Muscle of arm (tissue), 1 donor: ENCODE measurements at regions not wholly inside any gene's neighbourhood (a gene's known extent, or its start where the extent isn't known, plus 50 kb on each side); places are given as distances from the start of the nearest gene placed in this dataset.

Experiments
- DNase-seq: peaks from one replicate; pipeline ENCODE4 v3.0.0-alpha.2; 2013

DNA sequence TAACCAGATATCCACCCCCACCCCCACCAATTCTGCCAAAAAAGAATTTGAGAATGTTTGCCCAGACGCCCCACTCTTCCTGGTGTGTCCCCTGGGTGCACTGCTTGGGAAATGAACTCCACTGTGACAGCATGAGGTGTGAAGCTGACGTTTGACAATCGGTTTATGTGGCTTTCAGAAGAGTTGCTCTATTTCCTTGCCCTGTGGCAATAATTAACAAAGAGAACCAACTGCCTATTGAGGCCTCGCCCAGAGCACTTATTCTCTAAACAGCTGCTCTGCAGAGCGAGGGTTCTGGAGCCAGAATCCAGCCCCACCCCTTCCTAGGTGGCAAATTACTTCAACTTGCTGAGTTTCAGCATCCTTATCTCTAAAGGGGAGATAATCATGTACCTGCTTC, 115.8 kb upstream of the SIX3 start:
- DNase-seq, result no peak

DNA sequence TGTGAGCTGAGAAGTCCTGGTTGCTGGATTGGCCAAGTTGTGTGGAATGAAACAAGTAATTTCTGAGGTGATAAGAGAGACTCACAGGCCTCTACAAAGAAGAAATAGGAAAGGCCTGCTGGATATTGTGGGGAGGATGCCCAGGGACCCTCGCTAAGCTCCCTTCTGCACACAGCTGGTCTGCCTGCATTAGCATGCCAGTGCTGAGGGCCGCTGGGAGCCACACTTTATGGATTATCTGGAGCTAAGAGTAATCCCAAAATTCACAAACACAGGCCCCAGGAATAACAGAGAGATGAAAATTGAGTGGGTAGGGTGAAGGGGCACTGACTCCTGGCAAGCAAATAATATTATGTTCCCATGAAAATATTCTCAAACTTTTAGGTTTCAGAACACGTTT, 114.9 kb upstream of the SIX3 start:
- DNase-seq, result no peak

DNA sequence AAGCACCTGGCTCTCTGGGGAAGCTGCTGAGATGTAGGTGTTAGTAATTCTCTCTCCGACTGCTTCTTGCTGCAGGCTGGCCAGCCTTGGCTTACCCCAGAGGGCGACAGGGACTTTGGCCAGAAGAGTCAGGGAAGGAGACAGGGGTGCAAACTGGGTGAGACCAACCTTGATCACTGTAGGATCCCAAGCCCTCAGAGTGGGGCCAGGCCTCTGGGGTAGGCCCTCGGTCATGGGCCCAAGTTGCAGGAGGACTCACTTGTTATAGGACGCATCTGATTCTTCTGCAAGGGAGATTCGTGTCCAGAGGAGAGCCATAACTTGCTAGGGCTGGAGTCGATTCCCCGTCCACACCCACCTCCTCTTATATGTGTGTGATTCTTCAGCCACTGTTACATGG, 111.7 kb upstream of the SIX3 start:
- no peak for DNase-seq

DNA sequence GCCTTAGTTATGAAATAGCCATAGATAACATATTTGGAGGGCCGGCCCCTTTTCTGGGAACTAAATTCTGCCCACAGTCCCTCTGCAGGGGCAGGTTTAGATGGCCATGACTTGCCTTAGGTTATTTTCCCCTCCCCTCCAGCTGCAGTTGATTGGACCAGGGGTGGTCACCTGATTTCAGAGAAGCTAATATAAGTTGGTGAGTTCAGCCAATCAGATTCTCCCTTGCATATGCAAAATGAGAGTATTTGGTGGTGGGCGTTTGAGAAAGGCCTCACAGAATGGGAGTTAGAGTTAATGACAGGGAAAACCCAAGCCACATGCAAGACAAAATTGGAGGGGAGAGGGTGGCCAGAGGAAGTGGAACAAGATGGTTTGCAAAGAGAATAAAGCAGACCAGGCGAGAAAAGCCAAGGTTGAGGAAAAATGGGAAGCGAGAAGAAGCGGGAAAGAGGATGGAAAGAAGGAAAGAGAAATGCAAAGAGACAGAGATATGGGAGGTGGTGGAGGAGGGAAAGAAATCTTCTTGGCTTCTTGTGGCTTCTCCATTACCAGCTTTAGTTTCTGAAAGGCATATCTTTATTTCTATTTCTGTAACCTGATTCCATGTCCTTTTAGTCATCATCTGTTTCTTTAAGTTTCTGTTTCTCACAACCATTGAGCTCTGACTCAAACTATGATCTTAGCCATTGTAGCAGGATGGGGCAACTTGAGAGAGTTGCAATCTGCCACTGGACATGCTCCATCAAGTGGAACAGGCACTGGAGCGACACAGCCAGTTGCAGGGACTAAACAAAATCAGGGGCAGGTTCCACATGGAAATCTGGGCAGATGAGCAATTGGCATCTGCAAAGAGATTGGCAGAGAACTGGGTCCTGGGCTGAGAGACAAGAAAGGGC, 108.1 kb upstream of the SIX3 start:
- no peak for DNase-seq

- no peak for DNase-seq
Measured at GRCh38 chr2:44834656-44835055, 106.8 kb upstream of the SIX3 start.

DNA sequence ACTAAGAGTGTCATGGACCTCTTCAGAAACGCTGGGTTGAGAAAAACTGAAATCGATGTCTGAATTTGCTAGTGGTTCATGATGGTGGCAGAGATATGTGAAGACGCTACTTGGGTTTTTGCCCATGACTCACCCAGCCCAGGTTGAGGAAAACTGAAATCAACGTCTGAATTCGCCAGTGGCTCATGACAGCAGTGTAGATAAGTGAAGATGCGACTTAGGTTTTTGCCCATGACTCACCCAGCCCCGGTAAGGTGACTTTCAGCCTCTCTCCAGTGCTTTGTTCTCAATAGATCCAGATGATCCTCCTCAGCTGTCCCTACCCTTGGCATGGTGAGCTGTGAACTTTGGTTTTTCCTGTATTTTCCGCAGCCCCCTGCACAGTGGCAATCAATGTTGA, 105.3 kb upstream of the SIX3 start:
- DNase-seq, result no peak

GRCh38 chr2:44836916-44837315, 104.6 kb upstream of the SIX3 start:
- DNase-seq, result no peak

DNA sequence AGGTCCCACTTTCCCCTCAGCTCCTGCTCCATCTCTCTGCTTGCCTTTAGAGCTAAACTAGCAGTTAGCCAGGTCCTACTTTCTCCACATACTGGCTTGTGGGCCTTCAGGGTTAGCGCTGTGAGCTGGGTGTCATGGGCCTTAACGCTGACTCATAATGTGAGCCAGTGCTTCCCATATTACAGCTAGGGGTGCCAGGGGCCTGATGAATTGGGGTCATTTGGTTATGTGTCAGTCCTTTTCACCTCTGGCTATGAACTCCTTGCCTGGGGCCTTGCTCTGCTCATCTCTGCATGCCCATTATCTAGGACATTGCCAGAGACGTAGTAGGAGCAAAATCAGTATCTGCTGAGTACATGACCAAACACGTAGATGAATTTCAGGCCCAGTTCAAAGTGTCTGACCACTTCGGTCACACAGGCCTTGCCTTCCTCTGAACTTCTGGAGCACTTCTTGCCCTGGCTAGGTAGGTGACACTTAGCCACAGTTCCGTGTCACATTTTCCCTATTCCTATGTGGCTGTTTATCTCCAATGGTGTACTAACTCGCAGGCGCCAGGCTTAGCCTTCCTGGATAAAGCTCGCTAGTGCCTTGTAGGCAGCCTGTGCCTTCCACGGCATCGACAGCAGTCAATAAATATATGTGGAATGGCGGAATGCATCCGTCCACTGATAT, 103.2 kb upstream of the SIX3 start:
- no peak for DNase-seq

- no peak for DNase-seq
Measured at GRCh38 chr2:44839370-44839769, 102.1 kb upstream of the SIX3 start.

DNA sequence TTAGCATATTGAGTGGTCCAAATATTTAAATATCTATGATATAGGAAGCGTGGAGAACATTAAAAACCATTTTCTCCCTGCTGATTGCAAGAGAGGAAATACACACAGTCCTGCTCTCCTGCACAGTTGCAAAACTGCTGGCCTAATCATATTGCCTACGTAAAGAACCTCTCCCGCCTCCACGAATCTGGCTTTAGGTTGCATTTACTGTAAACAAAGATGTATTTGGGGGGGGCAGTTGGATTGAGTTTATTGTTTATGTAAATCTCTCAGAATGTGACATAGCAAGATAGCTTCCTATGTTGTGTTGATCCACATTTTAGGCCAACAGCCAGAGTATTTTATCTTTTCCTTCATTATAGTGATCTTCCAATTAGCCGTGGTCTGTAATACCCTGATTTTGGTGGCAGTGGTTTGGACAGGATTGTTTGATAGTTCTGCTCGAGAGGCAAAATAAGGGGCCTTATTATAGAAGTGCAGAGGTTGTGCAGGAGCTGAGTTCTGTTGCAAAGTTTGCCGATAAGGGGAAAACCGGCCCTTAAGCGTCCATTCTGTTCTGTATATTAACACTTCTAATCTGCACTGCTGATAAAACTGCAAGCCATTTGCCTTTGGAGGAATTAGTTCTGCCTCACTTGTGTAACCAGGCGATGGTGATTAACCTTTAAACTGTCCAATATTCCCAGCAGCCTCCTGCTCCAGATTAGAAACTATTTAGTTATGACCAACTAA, 101.6 kb upstream of the SIX3 start:
- no peak for DNase-seq

- DNase-seq, result no peak
Measured at GRCh38 chr2:44840503-44840850, 101.0 kb upstream of the SIX3 start.

DNA sequence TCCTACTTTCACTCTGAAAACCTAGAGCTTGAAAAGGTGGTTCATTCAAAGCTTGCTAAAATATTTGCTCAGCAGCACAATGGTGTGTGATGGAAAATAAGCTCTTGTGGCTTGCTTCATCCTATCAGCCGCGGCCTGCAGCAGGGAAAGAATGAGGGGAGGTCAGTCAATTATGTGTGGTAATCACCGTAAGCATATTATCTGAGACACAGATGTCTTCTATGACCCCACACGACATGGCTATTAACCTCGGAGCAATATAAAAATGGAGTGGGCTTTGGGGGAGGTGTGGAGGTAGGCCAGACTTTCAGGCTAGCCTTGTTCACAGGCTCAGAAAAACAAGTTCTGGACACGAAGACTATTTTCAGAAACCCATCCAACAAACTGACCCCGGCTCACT, 98.4 kb upstream of the SIX3 start:
- DNase-seq, result no peak

- DNase-seq, result no peak
Measured at GRCh38 chr2:44843641-44844310, 97.7 kb upstream of the SIX3 start.

- no peak for DNase-seq
Measured at GRCh38 chr2:44844651-44845270, 96.7 kb upstream of the SIX3 start.

GRCh38 chr2:44848026-44848425, 93.5 kb upstream of the SIX3 start:
- no peak for DNase-seq

DNA sequence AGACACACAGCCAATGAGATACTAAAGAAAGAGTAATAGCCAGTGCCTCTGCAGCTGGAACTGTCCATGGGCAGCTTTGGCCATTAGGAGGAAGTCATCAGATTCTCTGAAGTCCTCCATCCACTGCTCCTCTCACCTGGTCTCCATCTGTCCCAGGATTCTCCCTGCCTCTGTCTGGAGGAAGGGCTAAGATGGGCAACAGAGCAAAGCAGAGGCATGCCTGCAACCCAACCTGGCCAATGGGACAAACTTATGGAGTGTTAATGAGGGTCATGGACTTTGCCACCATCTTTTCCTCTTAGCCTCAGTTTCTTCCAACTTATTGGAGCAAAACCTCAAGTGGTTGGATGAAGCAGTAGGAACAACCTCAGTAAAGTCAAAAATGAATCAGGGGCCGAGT, 91.5 kb upstream of the SIX3 start:
- no peak for DNase-seq

DNA sequence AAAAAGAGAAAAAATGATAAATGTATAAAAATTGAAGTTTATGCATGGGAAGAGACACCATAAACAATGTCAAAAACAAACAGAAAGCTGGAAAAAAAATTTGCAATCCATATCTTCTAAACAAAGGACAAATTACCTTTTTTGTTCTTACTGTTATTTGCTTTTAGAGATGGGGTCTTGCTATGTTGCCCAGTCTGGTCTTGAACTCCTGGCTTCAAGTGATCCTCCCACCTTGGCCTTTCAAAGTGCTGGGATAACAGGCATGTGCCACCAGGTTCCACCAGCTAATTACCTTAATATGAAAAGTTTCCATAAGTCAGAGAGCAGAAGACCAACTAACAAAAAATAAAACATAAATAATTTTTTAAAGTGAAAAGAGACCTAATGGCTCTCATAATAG, 90.0 kb upstream of the SIX3 start:
- DNase-seq, result no peak

- DNase-seq, result no peak
Measured at GRCh38 chr2:44852594-44852993, 88.9 kb upstream of the SIX3 start.

DNA sequence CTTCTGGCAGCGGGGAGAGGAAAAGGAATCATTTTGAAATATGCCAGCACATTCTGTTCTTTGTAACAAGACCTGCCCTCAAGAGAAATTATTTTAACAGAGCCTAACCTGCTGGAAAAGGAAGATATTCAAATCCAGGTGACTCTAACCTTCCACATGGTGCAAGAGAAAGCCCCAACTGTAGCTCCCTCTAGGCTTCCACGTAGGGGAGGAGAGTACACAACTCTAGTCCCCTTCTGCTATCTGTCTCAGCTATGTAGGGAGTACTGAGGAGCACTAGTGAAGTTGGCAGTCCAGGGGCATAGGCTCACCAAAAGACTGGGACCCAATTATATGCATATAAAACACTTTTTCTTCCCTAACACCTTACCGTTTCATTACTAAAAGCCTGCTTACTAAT, 82.2 kb upstream of the SIX3 start:
- no peak for DNase-seq

DNA sequence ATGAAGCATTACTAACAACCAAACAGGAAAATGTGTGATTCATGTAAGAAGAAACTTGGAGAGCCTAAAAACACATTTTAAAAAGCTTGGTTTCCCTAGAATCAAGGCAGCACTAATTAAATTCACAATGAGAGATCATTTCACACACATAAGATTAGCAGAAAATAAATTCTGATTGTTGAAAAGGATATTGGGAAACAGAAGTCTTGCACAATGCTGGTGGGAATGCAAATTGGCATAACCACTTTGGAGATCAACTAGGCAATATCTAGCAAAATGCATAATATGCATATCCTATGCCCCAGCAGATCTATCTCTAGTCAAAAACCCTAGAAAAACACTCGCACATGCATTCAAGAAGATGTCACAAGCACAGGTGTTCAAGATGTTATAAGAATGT, 75.3 kb upstream of the SIX3 start:
- DNase-seq, result no peak

DNA sequence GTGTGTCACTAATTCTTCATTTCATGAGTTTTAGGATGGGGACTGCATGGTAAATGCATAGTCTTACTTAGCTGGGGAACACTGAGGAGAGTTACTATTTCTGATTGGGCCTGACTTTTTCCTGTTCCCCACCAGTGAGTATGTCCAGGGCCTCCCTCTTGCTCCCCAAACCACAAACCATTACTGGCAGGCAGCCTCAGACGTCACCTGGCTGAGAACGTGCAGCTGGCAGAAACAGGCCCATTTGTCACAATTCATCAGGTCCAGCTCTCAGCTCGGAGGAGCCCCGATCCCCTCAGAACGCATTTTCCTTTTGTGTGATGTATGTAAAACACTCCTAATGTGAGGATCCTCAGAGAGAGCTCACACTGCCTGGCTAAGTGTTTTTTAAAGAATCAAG, 71.7 kb upstream of the SIX3 start:
- DNase-seq, result no peak

- no peak for DNase-seq
Measured at GRCh38 chr2:44877417-44877816, 64.1 kb upstream of the SIX3 start.
